ENCODE measurements at regions not wholly inside any gene's neighbourhood (a gene's known extent, or its start where the extent isn't known, plus 50 kb on each side); places are given as distances from the start of the nearest gene placed in this dataset.

DNA sequence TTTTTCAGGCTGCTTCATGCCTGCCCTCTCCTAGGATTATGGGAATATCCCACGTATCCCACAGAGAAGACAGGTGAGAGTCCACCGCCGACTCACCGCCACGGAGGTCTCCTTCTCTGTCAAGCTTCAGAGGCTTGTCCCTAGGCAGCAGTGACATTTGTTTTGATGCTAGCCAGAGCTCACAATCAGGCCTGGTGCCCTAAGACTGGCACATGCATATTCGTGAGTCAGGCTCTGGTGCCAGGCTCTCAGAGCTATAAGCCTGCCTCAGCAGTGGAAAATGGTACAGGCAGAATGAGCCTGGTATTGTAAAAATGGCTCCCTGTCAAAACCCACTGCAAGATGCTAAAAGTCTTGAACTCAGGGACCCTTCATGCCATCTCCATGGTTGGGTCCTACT, 65.5 kb downstream of the RBMY1A1 start:
- Histone ChIP-seq H3K9me3 (ENCODE audit: low read length) (no peaks in the 10 kb centered on the region), H3K4me3 (ENCODE audit: low read depth, low read length, poor library complexity, severe bottlenecking) (no peak overlapping the region), H3K4me1 (ENCODE audit: insufficient read depth, low read length, poor library complexity, severe bottlenecking) (no peaks in the 10 kb centered on the region), H3K36me3 (ENCODE audit: insufficient read depth, low read length) (no peaks in the 10 kb centered on the region), H2AFZ (ENCODE audit: low read length) (no peak overlapping the region), H4K20me1 (ENCODE audit: insufficient read depth, low read length) (no peaks in the 10 kb centered on the region), H3K9me2 (ENCODE audit: insufficient read depth, low read length) (no peaks in the 10 kb centered on the region), H3K4me2 (ENCODE audit: low read length) (no peak overlapping the region), H3K27ac (ENCODE audit: low read depth, low read length, poor library complexity, severe bottlenecking) (no peak overlapping the region), H3K79me2 (ENCODE audit: insufficient read depth, low read depth, low read length) (no peaks in the 10 kb centered on the region)
- ChIA-PET POLR2A (no interaction called here), CTCF (ENCODE audit: unreplicated experiment) (no interaction called here)
- no TSS peak for BruUV-seq (replicated peaks)
- no peak for DNase-seq (ENCODE audit: low spot score)
- intact Hi-C loops (cut with micrococcal nuclease; ENCODE audit: unreplicated experiment): no loop called here
- TF ChIP-seq CTCF (conservative IDR thresholded peaks at IDR 0.05; ENCODE audit: low read length) (no peak), EZH2phosphoT487 (IDR thresholded peaks at IDR 0.05; ENCODE audit: borderline replicate concordance, low read depth, low read length) (no peak)

GRCh38 chrY:21601524-21601923, 66.8 kb downstream of the RBMY1A1 start:
- intact Hi-C loops (cut with micrococcal nuclease; ENCODE audit: unreplicated experiment): no loop called here
- no peak for TF ChIP-seq CTCF (conservative IDR thresholded peaks at IDR 0.05; ENCODE audit: low read length)
- no peak for TF ChIP-seq EZH2phosphoT487 (IDR thresholded peaks at IDR 0.05; ENCODE audit: borderline replicate concordance, low read depth, low read length)
- Histone ChIP-seq H3K9me2 (ENCODE audit: insufficient read depth, low read length) (no peaks in the 10 kb centered on the region), H3K4me3 (ENCODE audit: low read depth, low read length, poor library complexity, severe bottlenecking) (no peak overlapping the region), H3K36me3 (ENCODE audit: insufficient read depth, low read length) (no peaks in the 10 kb centered on the region), H2AFZ (ENCODE audit: low read length) (no peak overlapping the region), H3K4me1 (ENCODE audit: insufficient read depth, low read length, poor library complexity, severe bottlenecking) (no peaks in the 10 kb centered on the region), H3K9me3 (ENCODE audit: low read length) (no peaks in the 10 kb centered on the region), H3K27ac (ENCODE audit: low read depth, low read length, poor library complexity, severe bottlenecking) (no peak overlapping the region), H4K20me1 (ENCODE audit: insufficient read depth, low read length) (no peaks in the 10 kb centered on the region), H3K4me2 (ENCODE audit: low read length) (no peak overlapping the region), H3K79me2 (ENCODE audit: insufficient read depth, low read depth, low read length) (no peaks in the 10 kb centered on the region)
- DNase-seq (ENCODE audit: low spot score): no peak
- POLR2A ChIA-PET: no interaction called here
- no TSS peak for BruUV-seq (replicated peaks)
- CTCF ChIA-PET (ENCODE audit: unreplicated experiment): no interaction called here

GRCh38 chrY:21602590-21602989, 67.9 kb downstream of the RBMY1A1 start:
- Histone ChIP-seq H3K4me2 (ENCODE audit: low read length) (no peak overlapping the region), H3K27ac (ENCODE audit: low read depth, low read length, poor library complexity, severe bottlenecking) (no peak overlapping the region), H3K4me1 (ENCODE audit: insufficient read depth, low read length, poor library complexity, severe bottlenecking) (no peaks in the 10 kb centered on the region), H3K9me3 (ENCODE audit: low read length) (no peaks in the 10 kb centered on the region), H3K36me3 (ENCODE audit: insufficient read depth, low read length) (no peaks in the 10 kb centered on the region), H3K4me3 (ENCODE audit: low read depth, low read length, poor library complexity, severe bottlenecking) (no peak overlapping the region), H2AFZ (ENCODE audit: low read length) (no peak overlapping the region), H4K20me1 (ENCODE audit: insufficient read depth, low read length) (no peaks in the 10 kb centered on the region), H3K79me2 (ENCODE audit: insufficient read depth, low read depth, low read length) (no peaks in the 10 kb centered on the region), H3K9me2 (ENCODE audit: insufficient read depth, low read length) (no peaks in the 10 kb centered on the region)
- intact Hi-C loops (cut with micrococcal nuclease; ENCODE audit: unreplicated experiment): no loop called here
- POLR2A ChIA-PET: no interaction called here
- CTCF ChIA-PET (ENCODE audit: unreplicated experiment): no interaction called here
- DNase-seq (ENCODE audit: low spot score): peak; percentile 0
- TF ChIP-seq EZH2phosphoT487 (IDR thresholded peaks at IDR 0.05; ENCODE audit: borderline replicate concordance, low read depth, low read length) (no peak), CTCF (conservative IDR thresholded peaks at IDR 0.05; ENCODE audit: low read length) (no peak)
- BruUV-seq (replicated peaks): no TSS peak
